Loucy (cell line): ENCODE measurements at regions not wholly inside any gene's neighbourhood (a gene's known extent, or its start where the extent isn't known, plus 50 kb on each side); places are given as distances from the start of the nearest gene placed in this dataset.

Experiments used
- CTCF ChIP-seq: fragments of 200-600 bp; sonication (generic); conservative IDR thresholded peaks from 2 replicates; pipeline ENCODE4 v1.5.1; 2014; ENCODE audit warnings: mild to moderate bottlenecking, antibody characterized with exemption, low read length
- EZH2phosphoT487 ChIP-seq: fragments of 200-600 bp; IDR thresholded peaks from 2 replicates; pipeline ENCODE4 v1.6.1; 2018; ENCODE audit warnings: antibody characterized with exemption, mild to moderate bottlenecking, moderate library complexity, borderline replicate concordance

- no peak for TF ChIP-seq CTCF
- no peak for TF ChIP-seq EZH2phosphoT487
These were observed 438.4 kb upstream of the NPVF start for GRCh38 chr7:25666671-25667060.
